Endothelial cell of hepatic sinusoid (primary cell): ENCODE measurements at regions not wholly inside any gene's neighbourhood (a gene's known extent, or its start where the extent isn't known, plus 50 kb on each side); places are given as distances from the start of the nearest gene placed in this dataset.

Source experiments
- in situ Hi-C: cut with HindIII; loops from 2 replicates; pipeline ENCODE4 v1.10.0; 2017; ENCODE audit warnings: low sequenced_read_pairs

- in situ Hi-C loops, result no loop called here
Measured at GRCh38 chr12:114746297-114747011, 62.5 kb upstream of the TBX3 start.

- in situ Hi-C loops, result no loop called here
Measured at GRCh38 chr12:114744691-114745090, 60.7 kb upstream of the TBX3 start.

- in situ Hi-C loops, result no loop called here
Measured at GRCh38 chr12:114744285-114744684, 60.3 kb upstream of the TBX3 start.

- in situ Hi-C loops, result no loop called here
Measured at GRCh38 chr12:114743799-114744198, 59.8 kb upstream of the TBX3 start.

DNA sequence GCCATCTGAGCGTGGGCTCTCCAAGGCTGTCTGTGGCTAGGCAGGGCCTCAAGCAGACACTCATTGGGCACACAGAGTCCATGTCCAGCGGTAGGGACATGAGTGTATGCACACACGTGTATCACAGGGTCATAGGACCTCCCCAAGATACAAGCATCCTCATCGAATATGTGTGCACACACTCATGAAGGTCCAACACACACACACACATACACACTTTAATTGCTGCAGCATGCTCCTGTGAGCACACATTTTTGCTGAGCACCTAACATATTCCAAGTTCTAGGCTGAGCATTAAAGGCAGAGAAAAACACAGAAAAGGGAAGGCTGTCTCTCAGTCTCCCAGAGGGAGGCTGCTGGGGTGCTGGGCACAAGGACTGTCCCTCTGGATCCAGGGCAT lies 59.3 kb upstream of the TBX3 start:
- in situ Hi-C loops, result no loop called here

GRCh38 chr12:114742363-114742762 lies 58.4 kb upstream of the TBX3 start:
- in situ Hi-C loops, result no loop called here

- in situ Hi-C loops, result no loop called here
Measured at GRCh38 chr12:114741940-114742339, 58.0 kb upstream of the TBX3 start.

GRCh38 chr12:114740448-114740847 lies 56.5 kb upstream of the TBX3 start:
- in situ Hi-C loops, result no loop called here

GRCh38 chr12:114738460-114739184 lies 54.6 kb upstream of the TBX3 start:
- in situ Hi-C loops, result no loop called here

GRCh38 chr12:114735680-114736374 lies 51.9 kb upstream of the TBX3 start:
- in situ Hi-C loops, result no loop called here

DNA sequence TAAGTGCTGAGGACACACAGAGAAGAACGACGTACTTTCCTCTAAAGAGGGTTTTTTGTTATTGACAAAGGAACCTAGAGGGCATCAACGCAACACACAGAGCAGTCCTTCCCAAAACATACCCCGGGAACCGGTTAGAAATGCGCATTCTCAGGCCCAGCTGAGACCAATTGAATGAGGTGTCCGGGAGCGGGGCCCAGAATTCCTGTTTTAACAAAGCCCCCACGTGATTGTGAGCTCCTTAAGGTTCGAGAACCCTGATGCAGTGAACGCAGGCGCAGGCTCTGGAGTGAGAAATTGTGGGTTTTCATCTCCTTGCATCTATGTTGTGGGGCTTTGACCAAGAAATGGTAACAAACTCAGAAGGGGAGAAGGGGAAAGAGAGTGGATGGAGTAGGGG lies 51.0 kb upstream of the TBX3 start:
- in situ Hi-C loops, result no loop called here

- in situ Hi-C loops, result no loop called here
Measured at GRCh38 chr12:114733919-114734318, 49.9 kb upstream of the TBX3 start.
